Esophagus squamous epithelium (tissue), 5 donors: ENCODE measurements at regions not wholly inside any gene's neighbourhood (a gene's known extent, or its start where the extent isn't known, plus 50 kb on each side); places are given as distances from the start of the nearest gene placed in this dataset.

Experiments
- DNase-seq: peaks from one replicate; lab custom pipeline; 2025; lab: John Stamatoyannopoulos, UW
- H3K27ac ChIP-seq, 4 donors: fragments of 200-600 bp; sonication (generic); one replicate each; pipeline ENCODE4 v1.5.1; 2016 to 2019; ENCODE audit warnings: mild to moderate bottlenecking in 1 of 4
- H3K27me3 ChIP-seq, 4 donors: fragments of 200-600 bp; sonication (generic); 1 replicate in 3 of 4; 2 replicates in 1 of 4; pipeline versions ENCODE4 v1.5.1 to v1.6.0; 2017 to 2021; ENCODE audit warnings: antibody characterized with exemption in 1 of 4
- H3K36me3 ChIP-seq, 3 donors: fragments of 200-600 bp; sonication (generic); one replicate each; pipeline ENCODE4 v1.5.1; 2016 to 2019
- H3K4me1 ChIP-seq, 3 donors: fragments of 200-600 bp; sonication (generic); one replicate each; pipeline ENCODE4 v1.5.1; 2017 to 2019
- H3K4me3 ChIP-seq, 4 donors: fragments of 200-600 bp; sonication (generic); 1 replicate in 3 of 4; 2 replicates in 1 of 4; pipeline ENCODE4 v1.5.1; 2016 to 2019; ENCODE audit warnings: mild to moderate bottlenecking in 2 of 4, moderate library complexity in 1 of 4
- H3K9me3 ChIP-seq, 3 donors: fragments of 200-600 bp; sonication (generic); one replicate each; pipeline ENCODE4 v1.5.1; 2016 to 2019
- POLR2A ChIP-seq, 4 donors: fragments of 450-650 bp; IDR thresholded peaks; one replicate each; pipeline ENCODE4 v1.6.1; 2017; ENCODE audit warnings: antibody characterized with exemption in 4 of 4, mild to moderate bottlenecking in 4 of 4, moderate library complexity in 3 of 4
- WGBS, 2 donors: methylation state at CpG; one replicate each; pipeline ENCODE4 v1.1.5; 2018; 5-methylcytosine and 5-hydroxymethylcytosine counted together
- intact Hi-C: fragments of 100-400 bp; cut with DNase I; formaldehyde crosslinking; loops from one replicate; pipeline ENCODE4 v1.15.0; 2022
- TF ChIP-seq, protein P1 (sequence below), 6 experiments: fragments of 450-650 bp in 4 of 6; fragments of 200-600 bp in 2 of 6; sonication (generic) in 2 of 6; IDR thresholded peaks; one replicate each; pipeline ENCODE4 v1.5.1; 2016 to 2019; ENCODE audit warnings: antibody characterized with exemption in 6 of 6, mild to moderate bottlenecking in 4 of 6, moderate library complexity in 4 of 6
- donor health status: DM: yes; HTN: yes; CAD: no.

DNA sequence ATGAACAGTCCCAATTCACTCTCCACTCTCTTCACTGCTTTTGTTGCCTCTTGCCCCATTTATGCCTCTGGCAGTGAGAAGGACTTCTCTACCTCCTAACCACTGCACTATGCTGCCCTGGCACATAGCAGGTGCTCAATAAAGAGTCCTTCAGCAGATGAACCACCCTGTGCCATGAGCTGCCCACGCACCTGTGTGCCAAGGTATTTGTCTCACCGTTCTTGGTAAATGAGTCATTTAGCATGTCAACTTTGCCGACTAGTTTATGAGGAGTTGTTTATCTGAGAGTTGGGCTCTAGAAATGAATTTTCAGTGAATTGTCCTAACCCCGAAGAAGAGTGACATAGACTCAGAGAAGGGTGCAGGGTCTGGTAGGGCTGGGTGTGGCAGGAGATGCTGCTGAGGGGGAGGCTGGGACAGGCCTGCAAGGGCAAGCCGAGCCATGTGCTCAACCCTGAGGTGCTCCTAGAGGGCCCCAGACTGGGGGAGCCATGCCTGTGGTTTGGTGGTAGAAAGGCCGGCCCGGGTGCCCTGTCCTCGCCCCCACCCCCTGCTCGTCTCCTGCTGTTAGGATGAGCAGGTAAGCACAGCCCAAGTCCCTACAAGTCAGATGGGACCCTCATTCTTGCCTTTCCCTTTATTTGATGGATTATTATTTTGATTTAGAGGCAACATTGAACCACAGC, 654.5 kb downstream of the MATN1 start:
- no peaks in the 10 kb centered on the region for H3K36me3 ChIP-seq
- TF ChIP-seq, protein P1, sequence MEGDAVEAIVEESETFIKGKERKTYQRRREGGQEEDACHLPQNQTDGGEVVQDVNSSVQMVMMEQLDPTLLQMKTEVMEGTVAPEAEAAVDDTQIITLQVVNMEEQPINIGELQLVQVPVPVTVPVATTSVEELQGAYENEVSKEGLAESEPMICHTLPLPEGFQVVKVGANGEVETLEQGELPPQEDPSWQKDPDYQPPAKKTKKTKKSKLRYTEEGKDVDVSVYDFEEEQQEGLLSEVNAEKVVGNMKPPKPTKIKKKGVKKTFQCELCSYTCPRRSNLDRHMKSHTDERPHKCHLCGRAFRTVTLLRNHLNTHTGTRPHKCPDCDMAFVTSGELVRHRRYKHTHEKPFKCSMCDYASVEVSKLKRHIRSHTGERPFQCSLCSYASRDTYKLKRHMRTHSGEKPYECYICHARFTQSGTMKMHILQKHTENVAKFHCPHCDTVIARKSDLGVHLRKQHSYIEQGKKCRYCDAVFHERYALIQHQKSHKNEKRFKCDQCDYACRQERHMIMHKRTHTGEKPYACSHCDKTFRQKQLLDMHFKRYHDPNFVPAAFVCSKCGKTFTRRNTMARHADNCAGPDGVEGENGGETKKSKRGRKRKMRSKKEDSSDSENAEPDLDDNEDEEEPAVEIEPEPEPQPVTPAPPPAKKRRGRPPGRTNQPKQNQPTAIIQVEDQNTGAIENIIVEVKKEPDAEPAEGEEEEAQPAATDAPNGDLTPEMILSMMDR (IDR thresholded peaks at IDR 0.05) = no peak
- TF ChIP-seq POLR2A (IDR thresholded peaks at IDR 0.05) = no peak
- DNase-seq = no peak
- H3K4me1 ChIP-seq = no peaks in the 10 kb centered on the region
- no peak overlapping the region for H3K27ac ChIP-seq
- H3K4me3 ChIP-seq = no peak overlapping the region
- WGBS, 2 donors = 52 to 68% methylated on average over 6 to 8 of the region's 9 CpGs
- H3K27me3 ChIP-seq = peaks cover 0 to 18% (median 0%) of the 10 kb centered on the region in 4 donors
- H3K9me3 ChIP-seq = no peaks in the 10 kb centered on the region
- intact Hi-C loops = no loop called here

DNA sequence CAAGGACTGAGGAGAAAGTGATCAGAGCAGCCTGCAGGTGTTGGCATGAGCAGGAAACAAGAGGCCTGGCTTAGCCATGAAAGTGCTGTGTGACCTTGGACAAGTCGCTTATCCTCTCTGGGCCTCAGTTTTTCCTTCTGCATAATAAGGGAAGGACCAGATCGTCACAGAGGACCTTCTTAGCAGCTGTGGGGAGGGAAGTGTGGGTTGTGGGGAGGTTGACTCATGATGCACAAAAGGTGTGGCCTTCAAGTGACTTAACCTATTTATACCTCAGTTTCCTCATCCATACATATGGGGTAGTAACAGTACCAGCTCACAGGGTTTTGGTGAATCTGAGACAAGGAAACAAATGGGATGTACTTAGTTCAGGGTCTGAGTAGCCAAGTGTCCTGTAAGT, 658.8 kb downstream of the MATN1 start:
- no peak for DNase-seq
- no peaks in the 10 kb centered on the region for H3K36me3 ChIP-seq
- no peak overlapping the region for H3K4me3 ChIP-seq
- H3K9me3 ChIP-seq = no peaks in the 10 kb centered on the region
- 38 to 63% methylated on average over 2 of the region's 2 CpGs for WGBS, 2 donors
- intact Hi-C loops = no loop called here
- H3K4me1 ChIP-seq = no peaks in the 10 kb centered on the region
- TF ChIP-seq POLR2A (IDR thresholded peaks at IDR 0.05) = no peak
- TF ChIP-seq, protein P1 (IDR thresholded peaks at IDR 0.05) = no peak
- H3K27me3 ChIP-seq = peaks cover 0 to 18% (median 0%) of the 10 kb centered on the region in 4 donors
- H3K27ac ChIP-seq = no peak overlapping the region

GRCh38 chr1:30063621-30064280, 659.6 kb downstream of the MATN1 start:
- no peak for DNase-seq
- WGBS, 2 donors = 66 to 75% methylated on average over 6 to 7 of the region's 7 CpGs
- Histone ChIP-seq H3K4me1 (no peaks in the 10 kb centered on the region), H3K4me3 (no peak overlapping the region), H3K9me3 (no peaks in the 10 kb centered on the region), H3K27me3 (peaks cover 0 to 15% (median 0%) of the 10 kb centered on the region in 4 donors), H3K36me3 (no peaks in the 10 kb centered on the region), H3K27ac (no peak overlapping the region)
- intact Hi-C loops = no loop called here
- TF ChIP-seq, protein P1 (IDR thresholded peaks at IDR 0.05) = no peak
- no peak for TF ChIP-seq POLR2A (IDR thresholded peaks at IDR 0.05)

- Histone ChIP-seq H3K9me3 (no peaks in the 10 kb centered on the region), H3K4me3 (no peak overlapping the region), H3K4me1 (no peaks in the 10 kb centered on the region), H3K27ac (no peak overlapping the region), H3K27me3 (peaks cover 0 to 15% (median 0%) of the 10 kb centered on the region in 4 donors), H3K36me3 (no peaks in the 10 kb centered on the region)
- WGBS, 2 donors = 73 to 79% methylated on average over 10 to 11 of the region's 13 CpGs
- TF ChIP-seq, protein P1 (IDR thresholded peaks at IDR 0.05) = no peak
- no peak for TF ChIP-seq POLR2A (IDR thresholded peaks at IDR 0.05)
- no peak for DNase-seq
- intact Hi-C loops = no loop called here
Measured at GRCh38 chr1:30061292-30062220, 661.8 kb downstream of the MATN1 start.
